Keratinocyte (primary cell): ENCODE measurements at regions not wholly inside any gene's neighbourhood (a gene's known extent, or its start where the extent isn't known, plus 50 kb on each side); places are given as distances from the start of the nearest gene placed in this dataset.

Experiments
- EZH2 ChIP-seq: IDR thresholded peaks from one replicate; pipeline ENCODE4 v1.6.1; 2012; ENCODE audit warnings: inconsistent platforms, mild to moderate bottlenecking, low read length, moderate library complexity
- TF ChIP-seq, protein P1 (sequence below), 3 experiments: IDR thresholded peaks in 1 of 3; conservative IDR thresholded peaks in 1 of 3; optimal IDR thresholded peaks in 1 of 3; 2 replicates in 2 of 3; 3 replicates in 1 of 3; pipeline versions ENCODE3 to v1.5.1; 2011; ENCODE audit warnings: low read length in 3 of 3, mild to moderate bottlenecking in 3 of 3, moderate library complexity in 2 of 3, control low read depth in 1 of 3, inconsistent platforms in 1 of 3; ENCODE audit not compliant: insufficient read depth in 2 of 3; ENCODE audit errors: extremely low read depth in 1 of 3

DNA sequence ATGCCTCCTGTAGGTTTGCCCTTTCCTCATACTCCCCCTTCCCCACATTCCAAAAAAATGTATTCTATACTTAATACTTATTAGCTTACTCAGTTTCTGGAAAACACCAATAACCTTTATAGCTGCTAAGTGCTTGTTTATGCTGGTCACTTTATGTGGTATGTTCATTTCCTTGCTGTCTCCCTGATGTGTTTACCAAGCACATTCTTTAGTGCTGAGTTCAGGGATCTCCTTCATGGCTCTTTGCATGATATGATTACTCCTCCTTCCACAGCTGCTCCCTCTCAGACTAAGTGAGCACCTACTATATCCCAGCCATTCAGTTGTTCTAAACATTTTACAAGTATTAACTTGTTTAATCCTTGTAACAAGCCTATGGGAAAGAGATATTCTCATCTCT is 698.3 kb upstream of the FANCL start:
- TF ChIP-seq, protein P1, sequence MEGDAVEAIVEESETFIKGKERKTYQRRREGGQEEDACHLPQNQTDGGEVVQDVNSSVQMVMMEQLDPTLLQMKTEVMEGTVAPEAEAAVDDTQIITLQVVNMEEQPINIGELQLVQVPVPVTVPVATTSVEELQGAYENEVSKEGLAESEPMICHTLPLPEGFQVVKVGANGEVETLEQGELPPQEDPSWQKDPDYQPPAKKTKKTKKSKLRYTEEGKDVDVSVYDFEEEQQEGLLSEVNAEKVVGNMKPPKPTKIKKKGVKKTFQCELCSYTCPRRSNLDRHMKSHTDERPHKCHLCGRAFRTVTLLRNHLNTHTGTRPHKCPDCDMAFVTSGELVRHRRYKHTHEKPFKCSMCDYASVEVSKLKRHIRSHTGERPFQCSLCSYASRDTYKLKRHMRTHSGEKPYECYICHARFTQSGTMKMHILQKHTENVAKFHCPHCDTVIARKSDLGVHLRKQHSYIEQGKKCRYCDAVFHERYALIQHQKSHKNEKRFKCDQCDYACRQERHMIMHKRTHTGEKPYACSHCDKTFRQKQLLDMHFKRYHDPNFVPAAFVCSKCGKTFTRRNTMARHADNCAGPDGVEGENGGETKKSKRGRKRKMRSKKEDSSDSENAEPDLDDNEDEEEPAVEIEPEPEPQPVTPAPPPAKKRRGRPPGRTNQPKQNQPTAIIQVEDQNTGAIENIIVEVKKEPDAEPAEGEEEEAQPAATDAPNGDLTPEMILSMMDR (optimal IDR thresholded peaks at IDR 0.05 in 1 of 3, IDR thresholded peaks at IDR 0.05 in 1 of 3, conservative IDR thresholded peaks at IDR 0.05 in 1 of 3; ENCODE audit: extremely low read depth in 1 of 3, insufficient read depth in 2 of 3, low read length in 3 of 3), result no peak
- TF ChIP-seq EZH2, result no peak
